ENCODE measurements at regions not wholly inside any gene's neighbourhood (a gene's known extent, or its start where the extent isn't known, plus 50 kb on each side); places are given as distances from the start of the nearest gene placed in this dataset.

GRCh38 chr13:65868099-65868498, 1362.0 kb downstream of the PCDH9 start:
- no peaks in the 10 kb centered on the region for H3K79me2 ChIP-seq (ENCODE audit: insufficient read depth, low read length)
- no peak for TF ChIP-seq EZH2phosphoT487 (IDR thresholded peaks at IDR 0.05; ENCODE audit: borderline replicate concordance)
- TF ChIP-seq, protein P1, sequence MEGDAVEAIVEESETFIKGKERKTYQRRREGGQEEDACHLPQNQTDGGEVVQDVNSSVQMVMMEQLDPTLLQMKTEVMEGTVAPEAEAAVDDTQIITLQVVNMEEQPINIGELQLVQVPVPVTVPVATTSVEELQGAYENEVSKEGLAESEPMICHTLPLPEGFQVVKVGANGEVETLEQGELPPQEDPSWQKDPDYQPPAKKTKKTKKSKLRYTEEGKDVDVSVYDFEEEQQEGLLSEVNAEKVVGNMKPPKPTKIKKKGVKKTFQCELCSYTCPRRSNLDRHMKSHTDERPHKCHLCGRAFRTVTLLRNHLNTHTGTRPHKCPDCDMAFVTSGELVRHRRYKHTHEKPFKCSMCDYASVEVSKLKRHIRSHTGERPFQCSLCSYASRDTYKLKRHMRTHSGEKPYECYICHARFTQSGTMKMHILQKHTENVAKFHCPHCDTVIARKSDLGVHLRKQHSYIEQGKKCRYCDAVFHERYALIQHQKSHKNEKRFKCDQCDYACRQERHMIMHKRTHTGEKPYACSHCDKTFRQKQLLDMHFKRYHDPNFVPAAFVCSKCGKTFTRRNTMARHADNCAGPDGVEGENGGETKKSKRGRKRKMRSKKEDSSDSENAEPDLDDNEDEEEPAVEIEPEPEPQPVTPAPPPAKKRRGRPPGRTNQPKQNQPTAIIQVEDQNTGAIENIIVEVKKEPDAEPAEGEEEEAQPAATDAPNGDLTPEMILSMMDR (conservative IDR thresholded peaks at IDR 0.05; ENCODE audit: low read length): no peak
- no peak overlapping the region for H3K4me3 ChIP-seq (ENCODE audit: low read length, poor library complexity, severe bottlenecking)
- H3K9me2 ChIP-seq (replicated peaks; ENCODE audit: low read depth, low read length): no peaks in the 10 kb centered on the region
- H3K9ac ChIP-seq (ENCODE audit: low read depth, low read length, poor library complexity, severe bottlenecking): no peak overlapping the region
- no peaks in the 10 kb centered on the region for H4K20me1 ChIP-seq (ENCODE audit: insufficient read depth, low read length, poor library complexity, severe bottlenecking)
- H2AFZ ChIP-seq (ENCODE audit: low read length): no peak overlapping the region
- H3K4me1 ChIP-seq (ENCODE audit: insufficient read depth, low read length, poor library complexity, severe bottlenecking): no peaks in the 10 kb centered on the region
- no peaks in the 10 kb centered on the region for H3F3A ChIP-seq (ENCODE audit: low read depth)
- H3K27me3 ChIP-seq (ENCODE audit: insufficient read depth, low read length, poor library complexity, severe bottlenecking): no peaks in the 10 kb centered on the region
- no peaks in the 10 kb centered on the region for H3K36me3 ChIP-seq (ENCODE audit: insufficient read depth, low read length)
- no peak overlapping the region for H3K4me2 ChIP-seq (ENCODE audit: low read depth, low read length, poor library complexity, severe bottlenecking)
- H3K9me3 ChIP-seq (ENCODE audit: insufficient read depth, low read depth, low read length): no peaks in the 10 kb centered on the region

GRCh38 chr13:65866138-65866537, 1364.0 kb downstream of the PCDH9 start:
- no peak overlapping the region for H2AFZ ChIP-seq (ENCODE audit: low read length)
- no peaks in the 10 kb centered on the region for H3K36me3 ChIP-seq (ENCODE audit: insufficient read depth, low read length)
- no peaks in the 10 kb centered on the region for H4K20me1 ChIP-seq (ENCODE audit: insufficient read depth, low read length, poor library complexity, severe bottlenecking)
- TF ChIP-seq EZH2phosphoT487 (IDR thresholded peaks at IDR 0.05; ENCODE audit: borderline replicate concordance): no peak
- TF ChIP-seq, protein P1 (conservative IDR thresholded peaks at IDR 0.05; ENCODE audit: low read length): no peak
- no peak overlapping the region for H3K9ac ChIP-seq (ENCODE audit: low read depth, low read length, poor library complexity, severe bottlenecking)
- H3K27me3 ChIP-seq (ENCODE audit: insufficient read depth, low read length, poor library complexity, severe bottlenecking): no peaks in the 10 kb centered on the region
- no peaks in the 10 kb centered on the region for H3K4me1 ChIP-seq (ENCODE audit: insufficient read depth, low read length, poor library complexity, severe bottlenecking)
- H3K9me3 ChIP-seq (ENCODE audit: insufficient read depth, low read depth, low read length): no peaks in the 10 kb centered on the region
- no peaks in the 10 kb centered on the region for H3F3A ChIP-seq (ENCODE audit: low read depth)
- H3K4me2 ChIP-seq (ENCODE audit: low read depth, low read length, poor library complexity, severe bottlenecking): no peak overlapping the region
- no peaks in the 10 kb centered on the region for H3K79me2 ChIP-seq (ENCODE audit: insufficient read depth, low read length)
- H3K9me2 ChIP-seq (replicated peaks; ENCODE audit: low read depth, low read length): no peaks in the 10 kb centered on the region
- no peak overlapping the region for H3K4me3 ChIP-seq (ENCODE audit: low read length, poor library complexity, severe bottlenecking)

DNA sequence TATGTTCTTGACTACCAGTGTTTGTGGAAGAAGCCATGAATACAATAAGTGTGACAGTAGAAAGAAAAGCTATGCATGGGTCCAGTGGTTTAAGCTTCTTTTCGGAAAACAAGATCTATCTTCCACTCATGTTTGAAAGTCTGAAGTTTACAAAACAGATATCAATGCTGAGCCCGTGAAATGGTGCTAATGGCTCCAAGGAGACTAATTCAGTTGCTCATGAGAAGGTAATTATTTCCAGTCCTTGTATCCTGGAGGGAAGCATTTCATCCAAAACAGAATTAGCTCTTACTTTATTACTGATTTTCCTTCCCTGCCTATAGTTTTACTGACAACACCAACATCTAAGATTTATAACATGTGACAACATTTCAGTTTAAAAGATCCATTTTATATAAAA, 1364.9 kb downstream of the PCDH9 start:
- Histone ChIP-seq H3K9me2 (replicated peaks; ENCODE audit: low read depth, low read length) (no peaks in the 10 kb centered on the region), H3K27me3 (ENCODE audit: insufficient read depth, low read length, poor library complexity, severe bottlenecking) (no peaks in the 10 kb centered on the region), H3K4me1 (ENCODE audit: insufficient read depth, low read length, poor library complexity, severe bottlenecking) (no peaks in the 10 kb centered on the region), H4K20me1 (ENCODE audit: insufficient read depth, low read length, poor library complexity, severe bottlenecking) (no peaks in the 10 kb centered on the region), H3K4me3 (ENCODE audit: low read length, poor library complexity, severe bottlenecking) (no peak overlapping the region), H3K36me3 (ENCODE audit: insufficient read depth, low read length) (no peaks in the 10 kb centered on the region), H3K4me2 (ENCODE audit: low read depth, low read length, poor library complexity, severe bottlenecking) (no peak overlapping the region), H3K9me3 (ENCODE audit: insufficient read depth, low read depth, low read length) (no peaks in the 10 kb centered on the region), H3F3A (ENCODE audit: low read depth) (no peaks in the 10 kb centered on the region), H3K79me2 (ENCODE audit: insufficient read depth, low read length) (no peaks in the 10 kb centered on the region), H3K9ac (ENCODE audit: low read depth, low read length, poor library complexity, severe bottlenecking) (no peak overlapping the region), H2AFZ (ENCODE audit: low read length) (no peak overlapping the region)
- no peak for TF ChIP-seq EZH2phosphoT487 (IDR thresholded peaks at IDR 0.05; ENCODE audit: borderline replicate concordance)
- TF ChIP-seq, protein P1 (conservative IDR thresholded peaks at IDR 0.05; ENCODE audit: low read length): no peak

All from Loucy (cell line).